H9 (cell line): ENCODE measurements at regions not wholly inside any gene's neighbourhood (a gene's known extent, or its start where the extent isn't known, plus 50 kb on each side); places are given as distances from the start of the nearest gene placed in this dataset.

Source experiments
- DNase-seq: peaks from one replicate; pipeline ENCODE4 v3.0.0-alpha.2; 2017
- H2AFZ ChIP-seq: one replicate; pipeline ENCODE4 v1.6.1; 2013; ENCODE audit warnings: mild to moderate bottlenecking, low read length, control low read depth, moderate library complexity
- H2AK5ac ChIP-seq: 2 replicates; pipeline ENCODE4 v1.6.1; 2013; ENCODE audit warnings: low read length, control low read depth, mixed read lengths; ENCODE audit not compliant: insufficient read length
- H2BK120ac ChIP-seq: one replicate; pipeline ENCODE4 v1.6.1; 2013; ENCODE audit warnings: low read depth, mild to moderate bottlenecking, low read length, control low read depth, inconsistent platforms; ENCODE audit not compliant: poor library complexity, severe bottlenecking
- H2BK12ac ChIP-seq: 2 replicates; pipeline ENCODE4 v1.6.1; 2013; ENCODE audit warnings: low read length, control low read depth, mixed read lengths, low read depth; ENCODE audit not compliant: insufficient read length
- H2BK15ac ChIP-seq: 2 replicates; pipeline ENCODE4 v1.6.1; 2013; ENCODE audit warnings: low read depth, low read length, control low read depth
- H2BK20ac ChIP-seq: one replicate; pipeline ENCODE4 v1.6.1; 2013; ENCODE audit warnings: low read depth, mild to moderate bottlenecking, low read length, control low read depth, inconsistent platforms; ENCODE audit not compliant: poor library complexity, severe bottlenecking
- H2BK5ac ChIP-seq: 2 replicates; pipeline ENCODE4 v1.6.1; 2013; ENCODE audit warnings: low read length, control low read depth, mixed read lengths; ENCODE audit not compliant: insufficient read length
- H3K14ac ChIP-seq: 2 replicates; pipeline ENCODE4 v1.6.1; 2013; ENCODE audit warnings: low read length, control low read depth; ENCODE audit not compliant: insufficient read depth
- H3K18ac ChIP-seq: 2 replicates; pipeline ENCODE4 v1.6.1; 2013; ENCODE audit warnings: low read depth, mild to moderate bottlenecking, mixed read lengths, low read length, control low read depth; ENCODE audit not compliant: insufficient read length
- H3K23ac ChIP-seq: 2 replicates; pipeline ENCODE4 v1.6.1; 2013; ENCODE audit warnings: low read length, control low read depth, mixed read lengths, low read depth; ENCODE audit not compliant: insufficient read length
- H3K23me2 ChIP-seq: 2 replicates; pipeline ENCODE4 v1.6.1; 2013; ENCODE audit warnings: low read depth, mild to moderate bottlenecking, mixed read lengths, low read length, control low read depth; ENCODE audit not compliant: insufficient read length, poor library complexity, severe bottlenecking
- H3K27ac ChIP-seq: 2 replicates; pipeline ENCODE4 v1.5.1; 2013; ENCODE audit warnings: low read length, control low read depth, mixed read lengths, low read depth; ENCODE audit not compliant: insufficient read length
- H3K27me3 ChIP-seq: 2 replicates; pipeline ENCODE4 v1.6.1; 2013; ENCODE audit warnings: low read length, control low read depth, inconsistent platforms; ENCODE audit not compliant: insufficient read depth
- H3K4ac ChIP-seq: 2 replicates; pipeline ENCODE4 v1.6.1; 2013; ENCODE audit warnings: low read depth, mild to moderate bottlenecking, control low read depth, inconsistent platforms, low read length, moderate library complexity
- H3K4me1 ChIP-seq: 2 replicates; pipeline ENCODE4 v1.6.1; 2013; ENCODE audit warnings: low read length, control low read depth, inconsistent platforms; ENCODE audit not compliant: insufficient read depth
- H3K4me2 ChIP-seq: 2 replicates; pipeline ENCODE4 v1.6.1; 2013; ENCODE audit warnings: low read length, control low read depth, mixed read lengths; ENCODE audit not compliant: insufficient read length, insufficient read depth
- H3K56ac ChIP-seq: 2 replicates; pipeline ENCODE4 v1.6.1; 2013; ENCODE audit warnings: low read depth, mild to moderate bottlenecking, mixed read lengths, low read length, control low read depth; ENCODE audit not compliant: insufficient read length
- H3K79me1 ChIP-seq: 2 replicates; pipeline ENCODE4 v1.6.1; 2013; ENCODE audit warnings: low read depth, mild to moderate bottlenecking, moderate library complexity, low read length, control low read depth, inconsistent platforms; ENCODE audit not compliant: insufficient read depth, poor library complexity, severe bottlenecking
- H3K79me2 ChIP-seq: 2 replicates; pipeline ENCODE4 v1.6.1; 2013; ENCODE audit warnings: low read length, control low read depth, inconsistent platforms; ENCODE audit not compliant: insufficient read depth
- H3K9ac ChIP-seq: 2 replicates; pipeline ENCODE4 v1.6.1; 2013; ENCODE audit warnings: low read length, control low read depth, mixed read lengths; ENCODE audit not compliant: insufficient read length; ENCODE audit errors: extremely low read depth
- H3K9me3 ChIP-seq: one replicate; pipeline ENCODE4 v1.6.1; 2013; ENCODE audit warnings: low read depth, low read length, inconsistent platforms; ENCODE audit not compliant: control insufficient read depth
- H3T11ph ChIP-seq: one replicate; pipeline ENCODE4 v1.6.1; 2013; ENCODE audit warnings: mild to moderate bottlenecking, low read length, control low read depth, inconsistent platforms
- H4K20me1 ChIP-seq: one replicate; pipeline ENCODE4 v1.6.1; 2013; ENCODE audit not compliant: control insufficient read depth, insufficient read length, insufficient read depth
- H4K5ac ChIP-seq: 2 replicates; pipeline ENCODE4 v1.6.1; 2013; ENCODE audit warnings: low read depth, mild to moderate bottlenecking, mixed read lengths, low read length, control low read depth; ENCODE audit not compliant: insufficient read length
- H4K8ac ChIP-seq: replicated peaks from 2 replicates; pipeline ENCODE4 v1.6.1; 2013; ENCODE audit warnings: low read length, control low read depth, mixed read lengths, low read depth; ENCODE audit not compliant: insufficient read length
- H4K91ac ChIP-seq: 2 replicates; pipeline ENCODE4 v1.6.1; 2013; ENCODE audit warnings: low read depth, mild to moderate bottlenecking, moderate library complexity, mixed read lengths, low read length, control low read depth; ENCODE audit not compliant: insufficient read length
- H3K27ac Mint-ChIP-seq, 3 experiments: 2 replicates in 2 of 3; 3 replicates in 1 of 3; pipeline ENCODE4 v1.8.0; 2020 to 2021; ENCODE audit warnings: mixed read lengths in 3 of 3, mild to moderate bottlenecking in 1 of 3, moderate library complexity in 1 of 3
- H3K27me3 Mint-ChIP-seq: 2 replicates; pipeline ENCODE4 v1.8.0; 2021; ENCODE audit warnings: low read depth, mild to moderate bottlenecking, moderate library complexity, mixed read lengths
- H3K36me3 Mint-ChIP-seq, 3 experiments: 2 replicates in 2 of 3; 3 replicates in 1 of 3; pipeline ENCODE4 v1.8.0; 2020 to 2021; ENCODE audit warnings: low read depth in 3 of 3, mixed read lengths in 3 of 3; ENCODE audit not compliant: insufficient read depth in 1 of 3
- H3K4me1 Mint-ChIP-seq, 2 experiments: 2 replicates each; pipeline ENCODE4 v1.8.0; 2020; ENCODE audit warnings: mixed read lengths in 2 of 2
- H3K4me3 Mint-ChIP-seq, 2 experiments: 2 replicates in 1 of 2; 3 replicates in 1 of 2; pipeline ENCODE4 v1.8.0; 2020 to 2021; ENCODE audit warnings: mild to moderate bottlenecking in 2 of 2, mixed read lengths in 2 of 2, moderate library complexity in 1 of 2
- H3K9me3 Mint-ChIP-seq, 2 experiments: 2 replicates in 1 of 2; 3 replicates in 1 of 2; pipeline ENCODE4 v1.8.0; 2020; ENCODE audit warnings: mild to moderate bottlenecking in 2 of 2, mixed read lengths in 2 of 2, moderate library complexity in 1 of 2
- CTCF ChIP-seq: fragments of 200-600 bp; sonication (generic); conservative IDR thresholded peaks from 3 replicates; pipeline ENCODE4 v1.8.0; 2021; ENCODE audit warnings: antibody characterized with exemption, mild to moderate bottlenecking
- WGBS: extraction: QIAGEN DNeasy Blood & Tissue Kit; methylation state at CpG from one replicate; pipeline ENCODE4 v1.1.7; 2013; ENCODE audit warnings: missing lambda C conversion rate, low lambda C conversion rate, mixed read lengths; ENCODE audit not compliant: insufficient read length; ENCODE audit errors: extremely low coverage; 5-methylcytosine and 5-hydroxymethylcytosine counted together

- no peak overlapping the region for H3K4ac ChIP-seq
- no peaks in the 10 kb centered on the region for H3K79me2 ChIP-seq
- Mint-ChIP-seq H3K27me3 (no peaks in the 10 kb centered on the region), H3K36me3 (no peaks in the 10 kb centered on the region; a peak in 1 of 7 replicates), H3K4me3 (no peak overlapping the region), H3K27ac (no peak overlapping the region), H3K9me3 (peaks cover 0 to 2% of the 10 kb centered on the region in 2 experiments; a peak in 2 of 5 replicates), H3K4me1 (0 out of 4 replicates have a peak, but pooled peaks cover 0 to 5% of the 10 kb centered on the region in 2 experiments)
- no peak overlapping the region for H3T11ph ChIP-seq
- H3K56ac ChIP-seq, result no peak overlapping the region
- no peaks in the 10 kb centered on the region for H3K79me1 ChIP-seq
- no peak for TF ChIP-seq CTCF
- H3K27ac ChIP-seq, result no peak overlapping the region
- WGBS, result no CpG with 5 or more reads among the region's 1 CpG
- H2AK5ac ChIP-seq, result no peak overlapping the region
- no peak overlapping the region for H3K23ac ChIP-seq
- no peak overlapping the region for H3K4me2 ChIP-seq
- H3K4me1 ChIP-seq, result no peaks in the 10 kb centered on the region
- H2AFZ ChIP-seq, result no peak overlapping the region
- no peak overlapping the region for H3K9ac ChIP-seq
- no peaks in the 10 kb centered on the region for H3K23me2 ChIP-seq
- no peak overlapping the region for H4K91ac ChIP-seq
- no peaks in the 10 kb centered on the region for H4K20me1 ChIP-seq
- H2BK120ac ChIP-seq, result no peak overlapping the region
- no peak overlapping the region for H2BK20ac ChIP-seq
- no peak overlapping the region for H2BK12ac ChIP-seq
- no peak overlapping the region for H3K14ac ChIP-seq
- no peak for DNase-seq
- H4K5ac ChIP-seq, result no peak overlapping the region
- no peak overlapping the region for H4K8ac ChIP-seq
- no peak overlapping the region for H3K18ac ChIP-seq
- H2BK15ac ChIP-seq, result no peak overlapping the region
- no peaks in the 10 kb centered on the region for H3K27me3 ChIP-seq
- no peaks in the 10 kb centered on the region for H3K9me3 ChIP-seq
- H2BK5ac ChIP-seq, result no peak overlapping the region
Measured at GRCh38 chr5:165282491-165282890, 1777.1 kb downstream of the MAT2B start.
